WTC11 (cell line): ENCODE measurements at regions not wholly inside any gene's neighbourhood (a gene's known extent, or its start where the extent isn't known, plus 50 kb on each side); places are given as distances from the start of the nearest gene placed in this dataset.

ENCODE experiments used
- ATAC-seq: fragments of 200-7000 bp; cut with Tn5 transposase; 2 replicates; pipeline ENCODE4 v1.10.0; 2021; ENCODE audit warnings: mild to moderate bottlenecking, moderate library complexity
- CTCF ChIA-PET: fragments of 300-600 bp; sonication (Branson Sonifier 250); formaldehyde crosslinking; loops from one replicate; lab custom pipeline; 2021; ENCODE audit warnings: antibody characterized with exemption; lab: Charles Lee
- POLR2A ChIA-PET: fragments of 350-600 bp; sonication (Branson Sonifier 250); formaldehyde crosslinking; loops from one replicate; lab custom pipeline; 2021; ENCODE audit warnings: antibody characterized with exemption; lab: Charles Lee
- DNase-seq: peaks from one replicate; pipeline ENCODE4 v3.0.0; 2021; ENCODE audit warnings: low spot score
- H3K27ac Mint-ChIP-seq: 2 replicates; pipeline ENCODE4 v1.8.0; 2021; ENCODE audit warnings: mixed read lengths
- H3K27me3 Mint-ChIP-seq: 2 replicates; pipeline ENCODE4 v1.8.0; 2021; ENCODE audit warnings: low read depth, mild to moderate bottlenecking, moderate library complexity, mixed read lengths
- H3K36me3 Mint-ChIP-seq: 2 replicates; pipeline ENCODE4 v1.8.0; 2021; ENCODE audit warnings: mixed read lengths
- H3K4me1 Mint-ChIP-seq: 2 replicates; pipeline ENCODE4 v1.8.0; 2022; ENCODE audit warnings: mixed read lengths
- H3K4me3 Mint-ChIP-seq: 2 replicates; pipeline ENCODE4 v1.8.0; 2021; ENCODE audit warnings: mild to moderate bottlenecking, moderate library complexity, mixed read lengths
- H3K9me3 Mint-ChIP-seq: 2 replicates; pipeline ENCODE4 v1.8.0; 2021; ENCODE audit warnings: mixed read lengths
- CBFB ChIP-seq: sonication (generic); formaldehyde crosslinking; IDR thresholded peaks from 2 replicates; pipeline ENCODE4 v1.8.1; 2022; ENCODE audit warnings: mild to moderate bottlenecking, low read depth, missing genetic modification reagents
- ETV6 ChIP-seq: sonication (generic); formaldehyde crosslinking; IDR thresholded peaks from 2 replicates; pipeline ENCODE4 v1.8.1; 2022; ENCODE audit warnings: mild to moderate bottlenecking, missing genetic modification reagents
- GABPB1 ChIP-seq: sonication (generic); formaldehyde crosslinking; IDR thresholded peaks from 2 replicates; pipeline ENCODE4 v1.8.1; 2023; ENCODE audit warnings: mild to moderate bottlenecking, missing genetic modification reagents
- HMGA2 ChIP-seq: fragments of 250-450 bp; sonication (Bioruptor Pico); IDR thresholded peaks from 2 replicates; pipeline ENCODE4 v1.4.0; 2021; ENCODE audit warnings: mild to moderate bottlenecking, moderate library complexity
- IRF1 ChIP-seq: sonication (generic); formaldehyde crosslinking; IDR thresholded peaks from 2 replicates; pipeline ENCODE4 v1.8.0; 2023; ENCODE audit warnings: missing genetic modification reagents
- JAZF1 ChIP-seq: fragments of 250-450 bp; sonication (Bioruptor Pico); IDR thresholded peaks from 2 replicates; pipeline ENCODE4 v1.9.0; 2021; ENCODE audit warnings: moderate library complexity, mild to moderate bottlenecking, inconsistent platforms
- MYBL2 ChIP-seq: sonication (generic); formaldehyde crosslinking; IDR thresholded peaks from 2 replicates; pipeline ENCODE4 v1.8.1; 2023; ENCODE audit warnings: mild to moderate bottlenecking, moderate library complexity, missing genetic modification reagents
- PRDM15 ChIP-seq: sonication (generic); formaldehyde crosslinking; IDR thresholded peaks from 2 replicates; pipeline ENCODE4 v1.8.0; 2022; ENCODE audit warnings: missing genetic modification reagents
- SMAD3 ChIP-seq: sonication (generic); formaldehyde crosslinking; IDR thresholded peaks from 2 replicates; pipeline ENCODE4 v1.8.0; 2022; ENCODE audit warnings: missing genetic modification reagents, mild to moderate bottlenecking, borderline replicate concordance
- USF2 ChIP-seq: sonication (generic); formaldehyde crosslinking; IDR thresholded peaks from 2 replicates; pipeline ENCODE4 v1.8.1; 2023; ENCODE audit warnings: mild to moderate bottlenecking, missing genetic modification reagents, moderate library complexity
- ZBTB21 ChIP-seq: sonication (generic); formaldehyde crosslinking; IDR thresholded peaks from 2 replicates; pipeline ENCODE4 v1.8.1; 2023; ENCODE audit warnings: mild to moderate bottlenecking, missing genetic modification reagents, borderline replicate concordance
- ZNF121 ChIP-seq: sonication (generic); formaldehyde crosslinking; IDR thresholded peaks from 2 replicates; pipeline ENCODE4 v1.8.0; 2023; ENCODE audit warnings: missing genetic modification reagents
- ZNF263 ChIP-seq: sonication (generic); formaldehyde crosslinking; IDR thresholded peaks from 2 replicates; pipeline ENCODE4 v1.8.1; 2022; ENCODE audit warnings: low read depth, mild to moderate bottlenecking, moderate library complexity, missing genetic modification reagents
- ZNF396 ChIP-seq: fragments of 250-450 bp; sonication (Bioruptor Pico); IDR thresholded peaks from 2 replicates; pipeline ENCODE4 v1.8.0; 2021; ENCODE audit warnings: mild to moderate bottlenecking, moderate library complexity, borderline replicate concordance
- ZNF423 ChIP-seq: fragments of 250-450 bp; sonication (Bioruptor Pico); IDR thresholded peaks from 2 replicates; pipeline ENCODE4 v2.1.2; 2022; ENCODE audit warnings: mild to moderate bottlenecking, moderate library complexity
- TF ChIP-seq, protein P1 (sequence below): sonication (generic); formaldehyde crosslinking; IDR thresholded peaks from 2 replicates; pipeline ENCODE4 v1.8.0; 2022; ENCODE audit warnings: mild to moderate bottlenecking, missing genetic modification reagents
- TF ChIP-seq, protein P2 (sequence below): sonication (generic); formaldehyde crosslinking; IDR thresholded peaks from 2 replicates; pipeline ENCODE4 v1.8.1; 2022; ENCODE audit warnings: missing genetic modification reagents, borderline replicate concordance

GRCh38 chr3:184656829-184657681 is 54.8 kb downstream of the MAGEF1 start:
- ChIA-PET POLR2A (interaction anchor here (0.5 to 1.1 kb wide), 3 partner anchors 14 to 1032 kb away, joined by 3 to 6 read pairs (median 4); no protein-coding TSS in a partner anchor), CTCF (interaction anchor here (1.1 to 1.7 kb wide), 3 partner anchors 27 to 146 kb away, joined by 3 to 5 read pairs (median 3); partner anchors contain the start of gene EPHB3)
- TF ChIP-seq IRF1 (CRISPR knock-in tag), result no peak
- TF ChIP-seq, protein P1, sequence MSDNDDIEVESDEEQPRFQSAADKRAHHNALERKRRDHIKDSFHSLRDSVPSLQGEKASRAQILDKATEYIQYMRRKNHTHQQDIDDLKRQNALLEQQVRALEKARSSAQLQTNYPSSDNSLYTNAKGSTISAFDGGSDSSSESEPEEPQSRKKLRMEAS (CRISPR knock-in tag), result no peak
- H3K4me1 Mint-ChIP-seq, result peaks cover 47% of the 10 kb centered on the region
- H3K9me3 Mint-ChIP-seq, result peaks cover 16% of the 10 kb centered on the region
- no peak overlapping the region for H3K4me3 Mint-ChIP-seq
- no peak overlapping the region for H3K27ac Mint-ChIP-seq
- DNase-seq (no peak), ATAC-seq (peak; percentile 22)
- H3K36me3 Mint-ChIP-seq, result peaks cover 10% of the 10 kb centered on the region
- peaks cover 4% of the 10 kb centered on the region; the same call in 1 of the 2 replicates for H3K27me3 Mint-ChIP-seq

DNA sequence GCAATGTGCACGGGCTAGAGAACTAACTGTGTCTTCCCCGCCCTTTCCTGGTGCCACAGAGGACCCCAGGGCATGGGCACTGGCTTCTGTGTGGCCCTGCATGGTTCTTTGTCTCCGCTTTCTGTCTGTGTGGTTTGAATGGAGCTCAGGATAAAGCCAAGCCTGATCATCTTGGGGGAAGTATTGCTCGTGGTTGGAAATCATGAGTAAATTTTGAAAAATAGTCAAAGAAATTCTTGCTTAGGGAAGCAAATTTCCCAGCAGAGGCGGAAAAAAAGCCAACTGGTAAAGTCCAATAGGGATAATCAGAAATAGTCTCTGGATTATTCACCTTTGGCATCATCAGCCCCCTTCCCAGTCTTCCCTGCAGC is 55.4 kb downstream of the MAGEF1 start:
- H3K36me3 Mint-ChIP-seq, result peaks cover 10% of the 10 kb centered on the region
- CTCF ChIA-PET, result interaction anchor here (1.7 kb wide), 1 partner anchor 95 kb away, joined by 5 read pairs; the partner anchor contains the start of gene EPHB3
- TF ChIP-seq USF2 (CRISPR knock-in tag), result no peak
- TF ChIP-seq ZNF263 (CRISPR knock-in tag), result no peak
- no peak for TF ChIP-seq MYBL2 (CRISPR knock-in tag)
- no peak for TF ChIP-seq ETV6 (CRISPR knock-in tag)
- no peak for TF ChIP-seq JAZF1 (CRISPR knock-in tag)
- TF ChIP-seq CBFB (CRISPR knock-in tag), result no peak
- TF ChIP-seq IRF1 (CRISPR knock-in tag), result no peak
- TF ChIP-seq, protein P2, sequence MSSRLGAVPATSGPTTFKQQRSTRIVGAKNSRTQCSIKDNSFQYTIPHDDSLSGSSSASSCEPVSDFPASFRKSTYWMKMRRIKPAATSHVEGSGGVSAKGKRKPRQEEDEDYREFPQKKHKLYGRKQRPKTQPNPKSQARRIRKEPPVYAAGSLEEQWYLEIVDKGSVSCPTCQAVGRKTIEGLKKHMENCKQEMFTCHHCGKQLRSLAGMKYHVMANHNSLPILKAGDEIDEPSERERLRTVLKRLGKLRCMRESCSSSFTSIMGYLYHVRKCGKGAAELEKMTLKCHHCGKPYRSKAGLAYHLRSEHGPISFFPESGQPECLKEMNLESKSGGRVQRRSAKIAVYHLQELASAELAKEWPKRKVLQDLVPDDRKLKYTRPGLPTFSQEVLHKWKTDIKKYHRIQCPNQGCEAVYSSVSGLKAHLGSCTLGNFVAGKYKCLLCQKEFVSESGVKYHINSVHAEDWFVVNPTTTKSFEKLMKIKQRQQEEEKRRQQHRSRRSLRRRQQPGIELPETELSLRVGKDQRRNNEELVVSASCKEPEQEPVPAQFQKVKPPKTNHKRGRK (CRISPR knock-in tag), result no peak
- no peak for TF ChIP-seq SMAD3 (CRISPR knock-in tag)
- no peak for TF ChIP-seq ZBTB21 (CRISPR knock-in tag)
- TF ChIP-seq HMGA2 (CRISPR knock-in tag), result no peak
- no peak for TF ChIP-seq GABPB1 (CRISPR knock-in tag)
- no peak for TF ChIP-seq ZNF423 (CRISPR knock-in tag)
- TF ChIP-seq ZNF121 (CRISPR knock-in tag), result no peak
- no peak for TF ChIP-seq PRDM15 (CRISPR knock-in tag)
- no peak for TF ChIP-seq ZNF396
- H3K4me3 Mint-ChIP-seq, result no peak overlapping the region
- H3K27ac Mint-ChIP-seq, result no peak overlapping the region
- ATAC-seq (no peak), DNase-seq (no peak)
- peaks cover 16% of the 10 kb centered on the region for H3K9me3 Mint-ChIP-seq
- H3K27me3 Mint-ChIP-seq, result peaks cover 4% of the 10 kb centered on the region; the same call in 1 of the 2 replicates
- POLR2A ChIA-PET, result interaction anchor here (0.5 kb wide), 1 partner anchor 1033 kb away, joined by 4 read pairs; no protein-coding TSS in a partner anchor
- H3K4me1 Mint-ChIP-seq, result peaks cover 43% of the 10 kb centered on the region
